HG02870 (cell line): ENCODE measurements at regions not wholly inside any gene's neighbourhood (a gene's known extent, or its start where the extent isn't known, plus 50 kb on each side); places are given as distances from the start of the nearest gene placed in this dataset.
"Not testable (repeated sequence)": the region's sequence is repeated elsewhere in the genome, so short reads cannot be mapped to it uniquely, and the experiment has no call there.

Experiments used
- ATAC-seq: cut with Tn5 transposase; IDR thresholded peaks from one replicate; pipeline ENCODE4 v1.9.1; 2021; ENCODE audit warnings: mild to moderate bottlenecking, moderate library complexity; ENCODE audit not compliant: unreplicated experiment

DNA sequence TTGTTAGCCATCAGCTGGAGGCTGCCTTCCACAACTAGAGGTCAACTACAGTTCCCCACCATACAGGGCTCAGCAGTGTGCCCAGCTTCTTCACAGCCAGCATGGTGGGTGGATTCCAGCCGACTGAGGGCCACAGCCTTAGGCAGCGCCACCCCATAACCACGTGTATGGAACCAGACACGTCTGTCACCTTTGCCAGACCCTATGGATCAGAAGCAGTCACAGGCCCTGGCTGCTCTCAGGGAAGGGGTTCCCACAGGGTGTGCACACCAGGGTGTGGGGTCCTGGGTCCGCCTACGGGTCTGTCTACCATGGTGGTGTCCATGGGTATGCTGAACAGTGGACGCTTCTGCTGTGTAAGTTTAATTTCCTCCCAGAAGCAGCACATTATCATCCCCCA, 265.0 kb upstream of the FOXF1 start:
- no peak for ATAC-seq

GRCh38 chr16:86245895-86246294, 264.4 kb upstream of the FOXF1 start:
- no peak for ATAC-seq

GRCh38 chr16:86248310-86248905, 261.9 kb upstream of the FOXF1 start:
- ATAC-seq = no peak

- ATAC-seq = no peak
Observed at GRCh38 chr16:86249631-86250030, 260.7 kb upstream of the FOXF1 start.

DNA sequence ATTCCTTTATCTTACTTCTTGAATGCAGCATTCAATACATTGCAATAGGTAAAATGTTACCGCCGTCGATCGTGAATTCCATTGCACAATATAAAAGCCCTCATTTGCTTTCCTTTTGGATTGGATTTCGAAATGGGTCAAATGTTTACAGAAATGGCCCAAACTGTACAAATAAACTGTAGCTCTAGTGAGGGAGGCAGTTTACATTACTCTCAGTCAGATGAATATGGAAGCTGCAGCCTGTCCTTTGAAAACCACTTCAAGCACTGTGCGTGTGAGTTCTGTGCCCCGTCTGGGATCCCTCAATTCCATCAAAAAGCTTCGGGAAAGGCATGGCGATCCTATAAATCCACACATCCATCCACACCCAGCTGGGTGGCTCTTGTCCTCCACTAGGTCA, 258.6 kb upstream of the FOXF1 start:
- ATAC-seq = no peak

DNA sequence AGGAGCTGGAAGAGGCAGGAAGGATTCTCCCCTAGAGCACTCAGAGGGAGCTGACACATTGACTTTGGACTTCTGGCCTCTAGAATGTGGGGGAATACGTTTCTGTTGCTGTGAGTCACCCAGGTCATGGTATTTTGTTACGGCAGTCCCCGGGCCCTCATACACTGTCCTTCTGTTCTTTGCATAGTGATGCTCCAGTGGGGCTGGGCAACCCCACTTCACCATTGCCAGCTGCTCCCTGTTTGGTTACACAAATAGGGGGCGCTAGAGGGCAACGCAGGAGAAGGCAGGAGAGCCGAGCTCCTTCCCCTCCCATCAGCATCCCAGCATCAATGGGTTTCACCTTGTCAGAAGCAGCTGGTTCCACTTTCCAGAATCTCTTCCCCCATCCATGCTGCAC, 257.7 kb upstream of the FOXF1 start:
- ATAC-seq = no peak

DNA sequence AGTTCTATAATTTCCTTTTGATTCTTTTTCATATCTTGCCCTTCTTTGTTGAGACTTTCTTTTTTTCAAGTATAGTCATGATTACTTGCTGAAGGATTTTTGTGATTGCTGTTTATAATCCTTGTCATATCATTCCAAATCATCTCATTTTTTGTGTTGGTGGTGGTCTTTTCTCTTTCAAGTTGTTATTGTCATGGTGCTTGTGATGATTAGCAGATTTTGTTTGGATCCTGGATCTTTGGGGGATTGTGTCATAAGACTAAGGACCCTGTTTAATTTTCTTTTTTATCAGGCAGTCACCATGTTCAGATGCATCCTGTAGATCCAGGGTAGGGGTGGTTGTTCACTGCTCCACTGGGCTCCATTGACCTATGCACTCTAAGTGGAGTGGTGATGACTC, 254.4 kb upstream of the FOXF1 start:
- ATAC-seq = no peak

- no peak for ATAC-seq
Observed at GRCh38 chr16:86256995-86257394, 253.3 kb upstream of the FOXF1 start.

GRCh38 chr16:86257546-86257945, 252.8 kb upstream of the FOXF1 start:
- ATAC-seq = no peak

DNA sequence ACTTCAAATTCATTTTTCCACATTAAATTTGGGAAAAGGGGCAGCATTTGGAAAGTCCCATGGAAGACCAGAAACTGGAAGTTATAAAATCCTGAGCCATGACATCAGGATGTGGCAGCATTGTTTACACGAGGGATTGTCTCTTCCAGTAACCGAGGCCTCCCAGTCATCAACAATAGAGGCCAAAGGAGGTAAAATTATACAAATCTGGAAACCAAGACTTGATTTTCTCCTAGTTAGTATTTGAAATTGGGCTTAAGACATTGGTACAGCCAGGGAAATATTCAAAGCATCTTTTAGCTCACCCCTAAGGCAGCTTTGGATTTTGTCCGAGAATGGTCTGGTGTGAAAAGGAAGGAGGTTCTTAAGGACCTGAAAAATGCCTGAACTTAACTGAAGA, 251.6 kb upstream of the FOXF1 start:
- ATAC-seq = no peak

- no peak for ATAC-seq
Observed at GRCh38 chr16:86259499-86259898, 250.8 kb upstream of the FOXF1 start.

DNA sequence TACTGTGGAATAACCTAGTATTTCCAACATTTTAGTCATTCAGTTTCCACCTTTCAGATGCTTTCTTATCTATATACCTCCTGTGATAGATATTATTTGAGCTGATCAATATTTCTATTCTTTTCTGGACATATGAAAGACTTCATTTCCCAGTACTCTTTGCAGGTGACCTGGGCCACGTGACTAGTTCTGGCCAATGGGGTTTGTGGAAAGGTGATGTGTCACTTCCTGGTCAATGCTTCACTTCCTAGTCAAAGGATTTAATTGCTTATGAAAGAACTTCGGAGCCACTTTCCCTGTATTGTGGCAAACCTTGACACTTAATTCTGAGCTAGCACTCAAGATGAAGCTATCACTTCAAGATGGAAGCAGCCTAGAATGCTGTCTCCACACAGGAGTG, 248.9 kb upstream of the FOXF1 start:
- ATAC-seq = no peak

DNA sequence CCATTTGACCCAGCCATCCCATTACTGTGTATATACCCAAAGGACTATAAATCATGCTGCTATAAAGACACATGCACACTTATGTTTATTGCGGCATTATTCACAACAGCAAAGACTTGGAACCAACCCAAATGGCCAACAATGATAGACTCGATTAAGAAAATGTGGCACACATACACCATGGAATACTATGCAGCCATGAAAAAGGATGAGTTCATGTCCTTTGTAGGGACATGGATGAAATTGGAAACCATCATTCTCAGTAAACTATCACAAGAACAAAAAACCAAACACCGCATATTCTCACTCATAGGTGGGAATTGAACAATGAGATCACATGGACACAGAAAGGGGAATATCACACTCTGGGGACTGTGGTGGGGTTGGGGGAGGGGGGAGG, 242.7 kb upstream of the FOXF1 start:
- ATAC-seq = not testable (repeated sequence)

DNA sequence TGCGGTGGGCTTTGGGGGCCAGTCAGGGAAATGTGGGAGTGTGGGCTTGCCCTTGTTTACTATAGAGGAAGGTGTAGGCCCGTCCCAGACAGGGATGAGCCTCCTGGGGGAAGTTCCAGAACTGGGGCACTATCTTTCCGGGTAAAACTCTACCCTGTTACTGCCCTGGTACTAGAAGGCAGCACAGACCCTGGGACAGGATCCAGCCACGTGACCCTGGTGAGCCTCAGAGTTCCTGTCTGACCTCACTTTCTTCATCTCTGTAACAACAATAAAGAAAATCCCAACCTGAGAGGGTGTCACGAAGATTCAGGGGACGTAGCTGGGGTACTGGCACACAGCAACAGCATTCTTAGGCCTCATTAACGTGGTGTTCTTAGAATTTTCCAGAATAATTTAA, 239.6 kb upstream of the FOXF1 start:
- no peak for ATAC-seq

- ATAC-seq = no peak
Observed at GRCh38 chr16:86272744-86273143, 237.6 kb upstream of the FOXF1 start.

DNA sequence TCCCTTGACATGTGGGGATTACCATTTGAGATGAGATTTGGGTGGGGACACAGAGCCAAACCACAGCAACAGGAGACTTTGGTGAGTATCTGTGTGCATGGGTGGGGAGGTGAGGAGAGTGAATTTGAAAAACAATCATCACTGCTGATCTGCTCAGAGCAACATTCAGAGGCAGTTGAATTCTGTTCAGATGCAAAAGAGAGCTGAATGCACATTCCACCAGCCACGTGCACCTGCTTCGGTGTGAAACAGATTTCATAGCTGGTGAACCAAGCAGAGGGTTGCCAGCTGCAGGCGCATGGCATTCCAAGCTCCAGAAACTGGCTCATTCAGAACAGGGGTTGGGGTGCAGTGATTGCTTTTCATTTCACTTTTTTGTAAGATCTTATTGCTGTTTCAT, 233.1 kb upstream of the FOXF1 start:
- no peak for ATAC-seq

DNA sequence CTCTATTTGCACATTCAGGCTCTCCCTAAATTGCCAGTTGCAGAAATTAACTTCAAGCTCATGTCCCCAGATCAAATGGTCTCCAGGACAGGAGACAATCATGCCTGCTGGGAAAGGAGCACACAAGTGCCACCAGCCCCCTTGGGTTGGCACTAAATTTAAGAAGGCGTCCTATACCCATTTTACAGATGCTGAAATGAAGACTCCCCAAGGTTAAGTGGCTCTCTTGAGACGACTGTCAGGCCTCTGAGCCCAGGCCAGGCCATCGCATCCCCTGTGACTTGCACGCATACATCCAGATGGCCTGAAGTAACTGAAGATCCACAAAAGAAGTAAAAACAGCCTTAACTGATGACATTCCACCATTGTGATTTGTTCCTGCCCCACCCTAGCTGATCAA, 232.5 kb upstream of the FOXF1 start:
- ATAC-seq = not testable (repeated sequence)

DNA sequence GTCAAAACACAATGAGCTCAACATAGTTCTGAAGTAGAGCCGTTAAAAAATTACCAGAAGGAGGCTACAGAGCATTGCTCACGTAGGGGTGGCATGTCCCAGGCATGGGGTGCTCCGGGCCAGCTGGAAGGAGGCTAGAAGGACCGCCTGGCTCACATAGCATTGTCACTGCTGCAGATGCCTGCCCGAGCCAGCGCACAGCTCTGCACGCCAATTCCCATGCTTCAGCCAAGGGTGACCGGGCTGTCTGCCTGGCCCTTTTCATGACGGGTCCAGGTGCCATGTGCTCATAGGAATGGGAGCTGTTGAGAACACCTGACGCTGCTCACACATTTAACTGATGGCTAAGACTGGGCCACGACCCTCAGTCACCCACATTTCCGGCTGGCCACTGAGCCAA, 228.9 kb upstream of the FOXF1 start:
- no peak for ATAC-seq

DNA sequence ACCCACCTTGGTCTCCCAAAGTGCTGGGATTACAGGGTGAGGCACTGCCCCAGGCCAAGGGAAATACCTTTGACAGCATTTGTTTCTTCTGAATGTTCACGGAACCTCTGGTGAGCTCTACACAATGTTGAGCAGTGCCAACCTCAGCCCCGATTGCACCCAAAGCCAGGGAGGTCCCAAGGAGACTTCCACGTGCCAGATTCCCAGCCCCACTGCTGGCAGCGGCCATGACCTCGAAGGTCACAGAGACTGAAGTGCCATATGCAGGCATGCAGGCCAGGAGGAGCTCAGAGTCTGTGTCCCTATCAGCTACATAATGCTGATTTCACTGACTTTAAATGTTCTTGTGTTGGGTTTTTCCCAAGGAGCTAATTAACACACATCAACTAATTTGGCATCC, 226.4 kb upstream of the FOXF1 start:
- ATAC-seq = no peak

GRCh38 chr16:86285421-86285820, 224.9 kb upstream of the FOXF1 start:
- no peak for ATAC-seq

DNA sequence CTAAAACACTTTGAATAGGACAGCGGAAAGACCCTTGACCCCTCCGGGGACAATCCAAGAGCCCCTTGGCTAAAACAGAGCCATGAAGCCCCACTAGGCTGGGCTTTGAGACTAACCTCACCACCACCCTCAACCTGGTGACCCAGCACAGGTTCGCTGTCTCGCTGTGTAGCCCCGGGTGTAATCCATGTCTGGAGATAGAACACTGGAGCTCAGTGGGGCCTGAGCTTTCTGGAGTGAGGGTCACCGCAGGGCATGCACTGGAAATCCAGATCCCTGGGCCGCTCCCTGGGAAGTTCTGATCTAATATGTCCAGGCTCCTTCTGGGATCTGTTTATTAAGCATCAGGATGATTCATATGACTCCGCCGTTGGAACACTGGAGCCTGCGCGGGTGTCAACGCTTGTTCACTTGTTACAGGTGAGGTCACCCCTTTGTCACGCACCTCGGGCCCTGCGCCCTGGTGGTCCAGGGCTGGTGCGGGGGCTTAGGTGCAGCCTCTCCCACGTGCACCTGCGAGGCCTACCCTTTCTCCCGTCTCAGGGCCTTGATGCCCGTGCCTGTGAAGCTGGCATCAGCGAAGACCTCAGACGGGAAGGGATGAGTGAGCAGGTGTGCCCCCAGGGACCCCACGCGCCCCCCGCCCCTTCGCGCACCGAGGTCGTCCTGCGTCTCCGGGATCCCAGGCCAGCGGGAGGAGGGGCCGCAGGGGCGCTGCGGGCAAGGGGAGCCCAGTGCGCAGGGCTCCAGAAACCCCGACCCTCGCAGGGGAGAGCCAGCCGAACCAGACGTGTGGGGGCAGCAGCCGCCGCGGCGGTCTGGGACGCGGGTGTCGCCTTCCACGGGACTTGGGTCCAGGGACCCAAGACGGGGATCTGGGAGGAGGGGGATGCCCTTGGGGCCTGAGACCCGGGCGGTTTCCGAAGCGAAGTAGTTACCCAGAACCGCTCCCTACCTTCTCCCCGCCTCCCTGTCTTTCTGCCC, 224.1 kb upstream of the FOXF1 start:
- no peak for ATAC-seq

GRCh38 chr16:86286991-86287663, 223.2 kb upstream of the FOXF1 start:
- ATAC-seq = no peak
